MG63 (cell line): ENCODE measurements at regions not wholly inside any gene's neighbourhood (a gene's known extent, or its start where the extent isn't known, plus 50 kb on each side); places are given as distances from the start of the nearest gene placed in this dataset.
"Not testable (repeated sequence)": the region's sequence is repeated elsewhere in the genome, so short reads cannot be mapped to it uniquely, and the experiment has no call there.

Source experiments
- DNase-seq: peaks from one replicate; pipeline ENCODE4 v3.0.0-alpha.2; 2020
- H3K27me3 ChIP-seq: fragments of 250-450 bp; sonication (Bioruptor Pico); 2 replicates; pipeline ENCODE4 v1.5.1; 2020; ENCODE audit warnings: mild to moderate bottlenecking, moderate library complexity
- H3K36me3 ChIP-seq: fragments of 250-450 bp; sonication (Bioruptor Pico); 2 replicates; pipeline ENCODE4 v1.5.1; 2020; ENCODE audit warnings: mild to moderate bottlenecking, moderate library complexity
- H3K4me3 ChIP-seq: fragments of 250-450 bp; sonication (Bioruptor Pico); 2 replicates; pipeline ENCODE4 v1.5.1; 2020; ENCODE audit warnings: mild to moderate bottlenecking, moderate library complexity
- H3K9me3 ChIP-seq: fragments of 250-450 bp; sonication (Bioruptor Pico); 2 replicates; pipeline ENCODE4 v1.5.1; 2020; ENCODE audit warnings: mild to moderate bottlenecking, moderate library complexity

DNA sequence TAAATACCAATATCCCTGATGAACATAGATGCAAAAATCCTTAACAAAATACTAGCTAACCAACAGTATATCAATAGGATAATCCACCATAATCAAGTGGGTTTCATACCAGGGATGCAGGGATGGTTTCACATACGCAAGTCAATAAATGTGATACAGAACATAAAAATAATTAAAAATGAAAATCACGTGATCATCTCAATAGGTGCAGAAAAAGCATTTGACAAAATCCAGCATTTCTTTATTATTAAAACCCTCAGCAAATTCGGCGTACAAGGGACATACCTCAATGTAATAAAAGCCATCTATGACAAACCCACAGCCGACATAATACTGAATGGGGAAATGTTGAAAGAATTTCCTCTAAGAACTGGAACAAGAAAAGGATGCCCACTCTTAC, 793.5 kb downstream of the NR4A2 start:
- H3K9me3 ChIP-seq, H3K27me3 ChIP-seq, DNase-seq, H3K4me3 ChIP-seq, H3K36me3 ChIP-seq: not testable (repeated sequence)

DNA sequence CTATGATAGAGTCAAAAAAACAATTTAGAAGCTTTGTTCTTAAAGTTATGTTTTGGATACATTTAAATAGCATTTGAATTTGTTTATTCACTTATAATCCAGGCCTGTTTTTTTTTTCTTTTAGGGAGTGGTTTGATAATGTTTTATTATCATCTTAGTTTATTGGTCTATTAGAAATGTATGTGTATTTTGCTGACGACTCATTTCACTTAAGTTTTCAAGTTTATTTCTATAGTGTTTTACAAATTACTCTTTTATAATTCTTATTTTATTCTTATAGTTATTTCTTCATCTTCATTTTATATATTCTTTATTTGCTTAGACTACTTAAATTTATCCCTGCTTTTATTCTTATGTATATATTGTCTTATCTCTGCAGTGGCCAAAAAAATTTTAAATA, 804.5 kb downstream of the NR4A2 start:
- Histone ChIP-seq H3K36me3 (no peaks in the 10 kb centered on the region), H3K27me3 (no peaks in the 10 kb centered on the region), H3K4me3 (no peak overlapping the region), H3K9me3 (no peaks in the 10 kb centered on the region)
- DNase-seq: no peak

DNA sequence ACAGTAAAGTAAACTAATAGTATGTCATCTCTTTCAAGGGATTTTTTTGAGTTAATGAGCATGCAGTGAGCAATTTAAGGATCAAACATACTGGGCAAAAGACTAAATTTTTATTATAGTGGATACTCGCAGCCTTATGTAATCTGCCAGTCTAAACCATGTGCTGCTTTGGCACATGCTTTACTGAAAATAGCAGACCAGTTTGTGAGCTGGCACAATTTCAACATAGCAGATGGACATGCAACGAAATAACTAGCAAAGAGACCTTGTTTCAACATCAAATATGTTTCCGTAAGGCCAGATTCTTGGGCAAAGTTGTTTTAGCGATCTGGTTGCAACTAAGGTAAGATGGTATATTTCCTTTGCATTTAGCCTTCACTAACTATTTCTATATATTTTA, 807.3 kb downstream of the NR4A2 start:
- no peak for DNase-seq
- Histone ChIP-seq H3K9me3 (no peaks in the 10 kb centered on the region), H3K27me3 (no peaks in the 10 kb centered on the region), H3K36me3 (no peaks in the 10 kb centered on the region), H3K4me3 (no peak overlapping the region)

- DNase-seq: no peak
- Histone ChIP-seq H3K27me3 (no peaks in the 10 kb centered on the region), H3K9me3 (no peaks in the 10 kb centered on the region), H3K36me3 (no peaks in the 10 kb centered on the region), H3K4me3 (no peak overlapping the region)
These were observed 812.9 kb downstream of the NR4A2 start for GRCh38 chr2:155519529-155520130.

GRCh38 chr2:155518094-155518493, 814.4 kb downstream of the NR4A2 start:
- no peak for DNase-seq

GRCh38 chr2:155517362-155517761, 815.2 kb downstream of the NR4A2 start:
- no peak for DNase-seq
- no peaks in the 10 kb centered on the region for H3K36me3 ChIP-seq

More at GRCh38 chr2:155518094-155518493, 814.4 kb downstream of the NR4A2 start:
- no peaks in the 10 kb centered on the region for H3K27me3 ChIP-seq
- H3K9me3 ChIP-seq: no peaks in the 10 kb centered on the region
- H3K36me3 ChIP-seq: no peaks in the 10 kb centered on the region
- no peak overlapping the region for H3K4me3 ChIP-seq

GRCh38 chr2:155513248-155513647, 814.8 kb downstream of the KCNJ3 start:
- DNase-seq: no peak
- H3K9me3 ChIP-seq: no peaks in the 10 kb centered on the region
- no peaks in the 10 kb centered on the region for H3K36me3 ChIP-seq
- H3K27me3 ChIP-seq: no peaks in the 10 kb centered on the region
- H3K4me3 ChIP-seq: no peak overlapping the region

More at GRCh38 chr2:155517362-155517761, 815.2 kb downstream of the NR4A2 start:
- Histone ChIP-seq H3K9me3 (no peaks in the 10 kb centered on the region), H3K27me3 (no peaks in the 10 kb centered on the region), H3K4me3 (no peak overlapping the region)

GRCh38 chr2:155502766-155503165, 804.3 kb downstream of the KCNJ3 start:
- Histone ChIP-seq H3K27me3 (no peaks in the 10 kb centered on the region), H3K9me3 (no peaks in the 10 kb centered on the region), H3K4me3 (no peak overlapping the region), H3K36me3 (no peaks in the 10 kb centered on the region)
- no peak for DNase-seq

DNA sequence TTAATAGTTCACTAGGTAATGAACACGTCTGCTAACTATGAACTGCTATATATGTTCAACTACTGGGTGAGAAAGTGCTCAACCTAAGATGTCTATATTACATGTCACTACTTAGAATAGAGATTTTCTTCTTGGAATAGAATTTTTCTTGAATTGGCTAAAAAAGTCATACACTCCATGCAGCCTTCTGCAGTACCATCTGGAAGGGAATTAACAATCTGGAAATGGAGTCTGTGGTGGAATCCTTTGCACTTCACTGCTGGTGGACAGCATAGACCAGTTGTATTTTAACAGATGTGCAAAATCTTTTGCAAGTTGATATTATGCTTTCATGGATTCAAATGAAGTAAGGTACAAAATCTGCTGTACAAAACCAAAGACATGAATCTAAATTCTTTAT, 799.6 kb downstream of the KCNJ3 start:
- no peaks in the 10 kb centered on the region for H3K36me3 ChIP-seq
- H3K4me3 ChIP-seq: no peak overlapping the region
- no peaks in the 10 kb centered on the region for H3K9me3 ChIP-seq
- H3K27me3 ChIP-seq: no peaks in the 10 kb centered on the region
- no peak for DNase-seq

- Histone ChIP-seq H3K9me3 (no peaks in the 10 kb centered on the region), H3K4me3 (no peak overlapping the region), H3K27me3 (no peaks in the 10 kb centered on the region), H3K36me3 (no peaks in the 10 kb centered on the region)
- no peak for DNase-seq
These were observed 796.2 kb downstream of the KCNJ3 start for GRCh38 chr2:155494744-155495143.

GRCh38 chr2:155485141-155485842, 786.8 kb downstream of the KCNJ3 start:
- DNase-seq: no peak
- Histone ChIP-seq H3K27me3 (no peaks in the 10 kb centered on the region), H3K9me3 (no peaks in the 10 kb centered on the region), H3K4me3 (no peak overlapping the region), H3K36me3 (no peaks in the 10 kb centered on the region)

DNA sequence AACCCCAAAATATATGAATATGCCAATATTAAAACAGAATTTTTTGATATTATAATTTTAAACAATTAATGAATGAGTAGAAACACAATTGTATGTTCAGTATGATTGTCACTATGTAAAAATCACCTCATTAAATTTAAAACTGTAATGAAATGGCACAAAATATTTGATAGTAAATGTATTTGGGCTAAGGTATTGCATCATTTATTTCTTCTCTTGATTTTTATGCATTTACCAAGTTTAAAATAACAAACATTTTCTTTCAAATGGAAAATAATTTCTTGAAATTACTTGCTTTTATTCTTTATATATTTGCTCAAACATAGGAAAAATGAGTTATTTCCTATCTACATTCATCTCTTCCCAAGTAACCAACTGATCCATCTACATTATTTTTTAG, 782.6 kb downstream of the KCNJ3 start:
- no peaks in the 10 kb centered on the region for H3K9me3 ChIP-seq
- DNase-seq: no peak
- H3K4me3 ChIP-seq: no peak overlapping the region
- H3K27me3 ChIP-seq: no peaks in the 10 kb centered on the region
- H3K36me3 ChIP-seq: no peaks in the 10 kb centered on the region

DNA sequence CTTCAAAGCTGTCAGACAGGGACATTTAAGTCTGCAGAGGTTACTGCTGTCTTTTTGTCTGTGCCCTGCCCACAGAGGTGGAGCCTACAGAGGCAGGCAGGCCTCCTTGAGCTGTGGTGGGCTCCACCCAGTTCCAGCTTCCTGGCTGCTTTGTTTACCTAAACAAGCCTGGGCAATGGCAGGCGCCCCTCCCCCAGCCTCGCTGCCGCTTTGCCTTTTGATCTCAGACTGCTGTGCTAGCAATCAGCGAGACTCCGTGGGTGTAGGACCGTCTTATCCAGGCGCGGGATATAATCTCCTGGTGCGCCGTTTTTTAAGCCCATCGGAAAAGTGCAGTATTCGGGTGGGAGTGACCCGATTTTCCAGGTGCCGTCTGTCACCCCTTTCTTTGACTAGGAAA, 773.5 kb downstream of the KCNJ3 start:
- not testable (repeated sequence) for H3K27me3 ChIP-seq, H3K9me3 ChIP-seq, DNase-seq, H3K4me3 ChIP-seq, H3K36me3 ChIP-seq

GRCh38 chr2:155456222-155456621, 757.7 kb downstream of the KCNJ3 start:
- Histone ChIP-seq H3K36me3 (no peaks in the 10 kb centered on the region), H3K4me3 (no peak overlapping the region), H3K27me3 (no peaks in the 10 kb centered on the region), H3K9me3 (no peaks in the 10 kb centered on the region)
- DNase-seq: no peak

DNA sequence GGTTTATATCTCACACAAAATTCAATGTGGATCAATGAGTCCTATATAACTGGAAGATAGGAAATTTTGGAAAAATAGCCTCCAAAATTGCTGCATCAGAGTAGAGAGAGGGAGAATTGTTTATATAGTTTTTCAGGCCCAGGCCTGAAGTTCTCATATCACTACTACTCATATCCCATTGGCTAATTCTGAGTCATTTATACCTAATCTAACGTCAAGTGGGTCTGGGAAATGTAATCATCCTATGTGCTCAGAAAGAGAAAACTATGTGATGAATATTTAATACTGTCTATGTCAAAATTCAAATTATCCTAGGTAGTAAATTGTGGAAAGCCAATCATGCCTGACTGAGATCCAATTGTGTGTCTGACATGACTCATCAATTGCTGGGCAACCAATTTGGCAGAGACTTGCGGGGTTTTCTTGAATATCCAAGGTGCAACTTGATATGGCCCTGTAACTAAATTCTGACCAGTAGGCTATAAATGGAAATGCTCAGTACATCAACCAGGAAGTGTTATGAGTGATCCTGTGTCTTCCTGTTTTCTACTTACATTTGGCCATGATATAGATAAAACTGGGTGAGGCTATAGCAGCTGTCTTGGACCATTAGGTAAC, 744.4 kb downstream of the KCNJ3 start:
- DNase-seq: peak; percentile 75
- Histone ChIP-seq H3K4me3 (no peak overlapping the region), H3K36me3 (no peaks in the 10 kb centered on the region)

DNA sequence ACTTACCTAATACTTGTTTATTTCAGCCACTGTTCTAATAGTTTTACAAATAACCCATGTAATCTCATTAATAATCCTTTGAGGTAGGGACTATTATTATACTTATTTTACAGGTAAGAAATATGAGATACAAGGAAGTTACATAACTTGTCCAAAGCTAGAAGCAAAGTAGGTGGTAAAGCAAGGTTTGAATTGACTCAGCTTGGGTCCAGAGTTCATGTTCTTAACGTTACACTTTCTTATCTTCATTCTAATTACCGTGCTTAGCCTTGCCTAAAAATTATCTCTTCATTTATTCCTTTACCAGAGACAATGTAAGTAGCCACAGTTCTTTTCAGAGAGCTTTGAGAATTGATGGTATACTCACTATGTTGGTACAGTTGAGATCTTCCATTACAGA, 743.6 kb downstream of the KCNJ3 start:
- H3K9me3 ChIP-seq: no peaks in the 10 kb centered on the region; the same call in 1 of the 2 replicates
- H3K4me3 ChIP-seq: no peak overlapping the region
- DNase-seq: no peak
- H3K27me3 ChIP-seq: no peaks in the 10 kb centered on the region
- no peaks in the 10 kb centered on the region for H3K36me3 ChIP-seq

More for the DNA sequence above, 744.4 kb downstream of the KCNJ3 start:
- no peaks in the 10 kb centered on the region for H3K27me3 ChIP-seq
- no peaks in the 10 kb centered on the region; the same call in 1 of the 2 replicates for H3K9me3 ChIP-seq

DNA sequence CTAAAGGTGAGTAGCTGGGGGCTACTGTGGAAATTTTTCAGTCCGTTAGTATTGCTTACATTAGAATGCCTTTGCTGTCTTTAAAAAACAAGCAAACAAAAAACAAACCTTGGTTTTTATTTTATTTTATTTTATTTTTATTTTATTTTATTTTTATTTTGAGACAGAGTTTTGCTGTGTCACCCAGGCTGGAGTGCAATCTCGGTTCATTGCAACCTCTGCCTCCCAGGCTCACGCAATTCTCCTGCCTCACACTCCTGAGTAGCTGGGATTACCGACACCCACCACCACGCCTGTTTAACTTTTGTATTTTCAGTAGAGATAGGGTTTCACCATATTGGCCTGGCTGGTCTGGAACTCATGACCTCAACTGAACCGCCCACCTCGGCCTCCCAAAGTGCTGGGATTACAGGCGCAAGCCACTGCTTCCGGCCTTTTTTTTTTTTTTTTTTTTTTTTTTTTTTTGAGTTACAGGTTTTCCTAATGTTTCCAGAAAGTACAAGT, 732.6 kb downstream of the KCNJ3 start:
- H3K9me3 ChIP-seq: no peaks in the 10 kb centered on the region
- no peaks in the 10 kb centered on the region for H3K36me3 ChIP-seq
- no peak overlapping the region for H3K4me3 ChIP-seq
- no peaks in the 10 kb centered on the region for H3K27me3 ChIP-seq
- no peak for DNase-seq

GRCh38 chr2:155427470-155427869, 729.0 kb downstream of the KCNJ3 start:
- Histone ChIP-seq H3K9me3 (no peaks in the 10 kb centered on the region), H3K36me3 (no peaks in the 10 kb centered on the region), H3K4me3 (no peak overlapping the region), H3K27me3 (no peaks in the 10 kb centered on the region)
- no peak for DNase-seq
